ENCODE measurements at regions not wholly inside any gene's neighbourhood (a gene's known extent, or its start where the extent isn't known, plus 50 kb on each side); places are given as distances from the start of the nearest gene placed in this dataset.

- Histone ChIP-seq H3K36me3 (ENCODE audit: control insufficient read depth in 2 of 2, extremely low read depth in 1 of 2, insufficient read depth in 2 of 2, low read length in 2 of 2) (no peaks in the 10 kb centered on the region), H3K27ac (ENCODE audit: control insufficient read depth, insufficient read depth, low read length) (no peak overlapping the region), H3K9me3 (ENCODE audit: control insufficient read depth, low read depth, low read length) (peaks cover 2% of the 10 kb centered on the region), H3K9ac (ENCODE audit: control insufficient read depth, extremely low read depth, insufficient read depth, low read length) (no peak overlapping the region), H2AFZ (ENCODE audit: control insufficient read depth, low read length) (no peak overlapping the region), H3K9me1 (ENCODE audit: control insufficient read depth, extremely low read depth, insufficient read depth, low read length) (no peaks in the 10 kb centered on the region), H4K20me1 (ENCODE audit: control insufficient read depth, extremely low read depth, insufficient read depth, low read length) (no peaks in the 10 kb centered on the region), H3K27me3 (ENCODE audit: control insufficient read depth, extremely low read depth, insufficient read depth, low read length) (no peaks in the 10 kb centered on the region), H3K4me3 (ENCODE audit: control insufficient read depth in 2 of 3, extremely low read depth in 1 of 3, insufficient read depth in 2 of 3, low read depth in 1 of 3, low read length in 3 of 3) (no peak overlapping the region), H3K4me2 (ENCODE audit: control insufficient read depth, extremely low read depth, insufficient read depth, low read depth, low read length) (no peak overlapping the region), H3K4me1 (ENCODE audit: control insufficient read depth, extremely low read depth, insufficient read depth, low read length) (no peaks in the 10 kb centered on the region), H3K79me2 (ENCODE audit: control insufficient read depth, insufficient read depth, low read length) (no peaks in the 10 kb centered on the region)
- no peak for FAIRE-seq
- dilution Hi-C loops (cut with MboI; ENCODE audit: extremely low pct_ligation_motif_present, low sequenced_read_pairs) = no loop called here
- TF ChIP-seq, protein P1, sequence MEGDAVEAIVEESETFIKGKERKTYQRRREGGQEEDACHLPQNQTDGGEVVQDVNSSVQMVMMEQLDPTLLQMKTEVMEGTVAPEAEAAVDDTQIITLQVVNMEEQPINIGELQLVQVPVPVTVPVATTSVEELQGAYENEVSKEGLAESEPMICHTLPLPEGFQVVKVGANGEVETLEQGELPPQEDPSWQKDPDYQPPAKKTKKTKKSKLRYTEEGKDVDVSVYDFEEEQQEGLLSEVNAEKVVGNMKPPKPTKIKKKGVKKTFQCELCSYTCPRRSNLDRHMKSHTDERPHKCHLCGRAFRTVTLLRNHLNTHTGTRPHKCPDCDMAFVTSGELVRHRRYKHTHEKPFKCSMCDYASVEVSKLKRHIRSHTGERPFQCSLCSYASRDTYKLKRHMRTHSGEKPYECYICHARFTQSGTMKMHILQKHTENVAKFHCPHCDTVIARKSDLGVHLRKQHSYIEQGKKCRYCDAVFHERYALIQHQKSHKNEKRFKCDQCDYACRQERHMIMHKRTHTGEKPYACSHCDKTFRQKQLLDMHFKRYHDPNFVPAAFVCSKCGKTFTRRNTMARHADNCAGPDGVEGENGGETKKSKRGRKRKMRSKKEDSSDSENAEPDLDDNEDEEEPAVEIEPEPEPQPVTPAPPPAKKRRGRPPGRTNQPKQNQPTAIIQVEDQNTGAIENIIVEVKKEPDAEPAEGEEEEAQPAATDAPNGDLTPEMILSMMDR (optimal IDR thresholded peaks at IDR 0.05 in 1 of 3, IDR thresholded peaks at IDR 0.05 in 1 of 3, conservative IDR thresholded peaks at IDR 0.05 in 1 of 3; ENCODE audit: extremely low read depth in 1 of 3, insufficient read depth in 2 of 3, low read length in 3 of 3) = no peak
- TF ChIP-seq EZH2 (IDR thresholded peaks at IDR 0.05; ENCODE audit: low read length) = no peak
- no peak for DNase-seq (ENCODE audit: low read depth, low spot score)
These were observed 130.8 kb upstream of the HDAC4 start for GRCh38 chr2:239531456-239532241.

- no peak for TF ChIP-seq EZH2 (IDR thresholded peaks at IDR 0.05; ENCODE audit: low read length)
- TF ChIP-seq, protein P1 (optimal IDR thresholded peaks at IDR 0.05 in 1 of 3, IDR thresholded peaks at IDR 0.05 in 1 of 3, conservative IDR thresholded peaks at IDR 0.05 in 1 of 3; ENCODE audit: extremely low read depth in 1 of 3, insufficient read depth in 2 of 3, low read length in 3 of 3) = no peak
- DNase-seq (ENCODE audit: low read depth, low spot score) (no peak), FAIRE-seq (no peak)
- H3K27ac ChIP-seq (ENCODE audit: control insufficient read depth, insufficient read depth, low read length) = no peak overlapping the region
- no peak overlapping the region for H3K9ac ChIP-seq (ENCODE audit: control insufficient read depth, extremely low read depth, insufficient read depth, low read length)
- no peaks in the 10 kb centered on the region for H3K79me2 ChIP-seq (ENCODE audit: control insufficient read depth, insufficient read depth, low read length)
- H4K20me1 ChIP-seq (ENCODE audit: control insufficient read depth, extremely low read depth, insufficient read depth, low read length) = no peaks in the 10 kb centered on the region
- H3K27me3 ChIP-seq (ENCODE audit: control insufficient read depth, extremely low read depth, insufficient read depth, low read length) = no peaks in the 10 kb centered on the region
- H3K9me1 ChIP-seq (ENCODE audit: control insufficient read depth, extremely low read depth, insufficient read depth, low read length) = no peaks in the 10 kb centered on the region
- no peak overlapping the region for H2AFZ ChIP-seq (ENCODE audit: control insufficient read depth, low read length)
- H3K4me2 ChIP-seq (ENCODE audit: control insufficient read depth, extremely low read depth, insufficient read depth, low read depth, low read length) = no peak overlapping the region
- H3K9me3 ChIP-seq (ENCODE audit: control insufficient read depth, low read depth, low read length) = peaks cover 2% of the 10 kb centered on the region
- no peaks in the 10 kb centered on the region for H3K4me1 ChIP-seq (ENCODE audit: control insufficient read depth, extremely low read depth, insufficient read depth, low read length)
- no peaks in the 10 kb centered on the region for H3K36me3 ChIP-seq (ENCODE audit: control insufficient read depth in 2 of 2, extremely low read depth in 1 of 2, insufficient read depth in 2 of 2, low read length in 2 of 2)
- dilution Hi-C loops (cut with MboI; ENCODE audit: extremely low pct_ligation_motif_present, low sequenced_read_pairs) = no loop called here
- H3K4me3 ChIP-seq (ENCODE audit: control insufficient read depth in 2 of 3, extremely low read depth in 1 of 3, insufficient read depth in 2 of 3, low read depth in 1 of 3, low read length in 3 of 3) = no peak overlapping the region
These were observed 130.0 kb upstream of the HDAC4 start for GRCh38 chr2:239530749-239531316.

Data from keratinocyte (primary cell).